AG09309 (cell line): ENCODE measurements at regions not wholly inside any gene's neighbourhood (a gene's known extent, or its start where the extent isn't known, plus 50 kb on each side); places are given as distances from the start of the nearest gene placed in this dataset.

Experiments used
- DNase-seq: peaks from one replicate; pipeline ENCODE4 v3.0.0-alpha.2; 2010; ENCODE audit warnings: low read depth
- H3K4me3 ChIP-seq: 2 replicates; pipeline ENCODE4 v1.5.1; 2011; ENCODE audit warnings: mild to moderate bottlenecking, low read depth, low read length, moderate library complexity; ENCODE audit not compliant: control insufficient read depth
- TF ChIP-seq, protein P1 (sequence below): IDR thresholded peaks from 2 replicates; pipeline ENCODE4 v1.5.1; 2011; ENCODE audit warnings: mild to moderate bottlenecking, low read depth, low read length, inconsistent platforms; ENCODE audit not compliant: insufficient read depth, control insufficient read depth; ENCODE audit errors: missing control alignments

DNA sequence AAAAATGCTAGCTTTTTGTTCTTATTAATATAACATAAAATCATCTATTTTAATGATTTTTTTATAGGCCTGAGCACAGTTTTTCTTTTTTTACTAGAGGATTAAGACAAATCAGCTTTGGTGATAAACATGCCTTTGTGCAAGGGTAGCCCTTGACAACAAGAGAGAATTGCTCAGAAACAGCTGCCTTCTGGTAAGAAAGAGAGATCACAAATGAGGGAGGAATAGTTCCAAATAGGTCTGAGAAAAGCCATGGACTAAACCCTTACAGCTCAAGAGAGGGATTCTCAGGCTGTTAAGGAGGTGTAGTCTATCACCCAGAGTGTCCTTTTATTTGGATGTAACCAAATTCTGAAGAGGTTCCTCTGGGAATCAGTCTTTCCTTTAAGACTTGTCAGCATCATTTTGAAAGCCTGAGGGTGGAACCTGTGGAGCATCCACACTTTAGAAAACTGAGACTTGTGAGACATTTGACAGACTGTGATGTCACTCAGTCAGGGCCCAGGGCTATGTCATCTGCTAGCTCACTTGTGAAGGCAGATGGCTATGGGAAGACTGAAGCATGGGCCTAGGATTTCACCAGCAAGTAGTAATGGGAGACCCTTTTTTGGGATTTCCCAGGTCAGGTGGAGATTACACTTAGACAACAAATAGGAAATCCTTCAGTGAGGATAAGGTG, 102.9 kb upstream of the KCNAB1 start:
- TF ChIP-seq, protein P1, sequence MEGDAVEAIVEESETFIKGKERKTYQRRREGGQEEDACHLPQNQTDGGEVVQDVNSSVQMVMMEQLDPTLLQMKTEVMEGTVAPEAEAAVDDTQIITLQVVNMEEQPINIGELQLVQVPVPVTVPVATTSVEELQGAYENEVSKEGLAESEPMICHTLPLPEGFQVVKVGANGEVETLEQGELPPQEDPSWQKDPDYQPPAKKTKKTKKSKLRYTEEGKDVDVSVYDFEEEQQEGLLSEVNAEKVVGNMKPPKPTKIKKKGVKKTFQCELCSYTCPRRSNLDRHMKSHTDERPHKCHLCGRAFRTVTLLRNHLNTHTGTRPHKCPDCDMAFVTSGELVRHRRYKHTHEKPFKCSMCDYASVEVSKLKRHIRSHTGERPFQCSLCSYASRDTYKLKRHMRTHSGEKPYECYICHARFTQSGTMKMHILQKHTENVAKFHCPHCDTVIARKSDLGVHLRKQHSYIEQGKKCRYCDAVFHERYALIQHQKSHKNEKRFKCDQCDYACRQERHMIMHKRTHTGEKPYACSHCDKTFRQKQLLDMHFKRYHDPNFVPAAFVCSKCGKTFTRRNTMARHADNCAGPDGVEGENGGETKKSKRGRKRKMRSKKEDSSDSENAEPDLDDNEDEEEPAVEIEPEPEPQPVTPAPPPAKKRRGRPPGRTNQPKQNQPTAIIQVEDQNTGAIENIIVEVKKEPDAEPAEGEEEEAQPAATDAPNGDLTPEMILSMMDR, result no peak
- H3K4me3 ChIP-seq, result no peak overlapping the region
- DNase-seq, result no peak

DNA sequence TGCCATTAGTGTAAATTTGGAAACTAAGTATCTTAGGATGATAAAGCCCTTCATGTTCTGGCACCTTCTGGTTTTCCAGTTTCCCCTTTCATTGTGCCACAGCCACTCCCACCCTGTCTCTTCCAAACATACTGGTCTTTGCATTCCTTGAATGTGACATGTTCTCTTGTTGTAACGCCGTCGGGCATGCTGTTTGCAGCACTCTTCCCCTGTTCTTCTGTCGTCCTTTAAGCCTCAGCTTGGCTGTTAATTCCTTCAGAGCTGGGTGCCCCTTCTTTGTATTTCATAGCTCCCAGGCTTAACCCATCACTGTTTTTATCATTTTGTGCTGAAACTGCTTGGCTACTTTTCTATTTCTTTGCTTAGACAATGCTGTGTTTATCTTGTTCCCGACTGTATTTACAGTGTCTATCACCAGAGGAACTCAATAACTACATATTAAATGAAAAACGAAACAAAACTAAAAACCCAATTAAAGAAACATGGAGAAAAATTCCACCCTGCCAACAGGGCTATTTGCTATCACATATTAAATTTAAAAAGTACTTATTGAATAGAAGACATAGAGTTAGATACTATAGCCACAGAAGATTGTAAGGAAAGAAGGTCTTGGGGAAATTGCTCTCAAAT, 95.4 kb upstream of the KCNAB1 start:
- TF ChIP-seq, protein P1, result no peak
- DNase-seq, result no peak
- no peak overlapping the region for H3K4me3 ChIP-seq

GRCh38 chr3:156029208-156029607, 91.2 kb upstream of the KCNAB1 start:
- TF ChIP-seq, protein P1, result no peak
- no peak overlapping the region for H3K4me3 ChIP-seq
- no peak for DNase-seq

DNA sequence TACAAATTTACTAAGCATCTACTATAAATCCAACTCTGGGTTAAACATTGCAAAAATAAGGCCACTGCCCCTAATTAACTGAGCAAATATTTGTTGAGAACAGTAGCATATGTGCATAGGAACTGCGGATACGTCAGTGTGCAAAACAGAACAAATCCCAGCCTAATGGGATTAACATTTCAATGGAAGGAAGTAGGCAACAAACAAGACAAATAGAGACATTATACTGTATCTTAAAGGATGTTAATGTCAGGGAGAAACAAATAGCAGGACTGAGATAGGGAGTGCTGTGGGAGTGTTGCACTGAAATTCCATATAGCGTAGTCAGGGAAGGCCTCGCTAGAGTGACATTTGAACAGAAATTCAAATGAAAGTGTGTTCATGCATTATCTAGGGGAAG, 89.7 kb upstream of the KCNAB1 start:
- TF ChIP-seq, protein P1, result no peak
- no peak for DNase-seq
- no peak overlapping the region for H3K4me3 ChIP-seq

DNA sequence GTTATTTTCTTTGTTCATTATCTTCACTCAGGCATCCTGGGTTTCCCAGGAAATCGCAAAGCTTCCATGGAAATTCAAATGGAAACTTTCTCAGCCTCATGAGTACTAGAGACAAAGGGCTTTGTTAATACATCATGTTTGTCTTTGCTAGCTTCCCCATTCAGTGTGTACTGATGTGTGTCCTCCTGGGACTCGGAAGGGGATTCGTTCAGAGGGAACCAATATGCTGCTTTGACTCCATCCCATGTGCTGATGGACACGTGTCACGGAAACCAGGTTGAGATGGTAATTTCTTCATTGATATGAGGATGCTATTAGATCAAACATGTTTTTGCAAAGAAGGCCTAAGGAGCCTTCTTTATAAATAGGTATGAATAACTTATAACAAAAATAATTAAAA, 87.0 kb upstream of the KCNAB1 start:
- no peak for DNase-seq
- no peak overlapping the region for H3K4me3 ChIP-seq
- TF ChIP-seq, protein P1, result no peak

- TF ChIP-seq, protein P1, result no peak
- no peak overlapping the region for H3K4me3 ChIP-seq
- no peak for DNase-seq
These were observed 85.2 kb upstream of the KCNAB1 start for GRCh38 chr3:156035158-156035557.
